GM06990 (cell line): ENCODE measurements at regions not wholly inside any gene's neighbourhood (a gene's known extent, or its start where the extent isn't known, plus 50 kb on each side); places are given as distances from the start of the nearest gene placed in this dataset.

Experiments
- DNase-seq: peaks from one replicate; pipeline ENCODE4 v3.0.0-alpha.2; 2011; ENCODE audit not compliant: insufficient read length; ENCODE audit errors: extremely low read depth
- H3K27me3 ChIP-seq: replicated peaks from 2 replicates; pipeline ENCODE4 v1.6.0; 2011; ENCODE audit warnings: low read length; ENCODE audit not compliant: control insufficient read depth, insufficient read depth
- H3K36me3 ChIP-seq: 2 replicates; pipeline ENCODE4 v1.5.1; 2011; ENCODE audit warnings: low read length; ENCODE audit not compliant: control insufficient read depth, insufficient read depth
- H3K4me3 ChIP-seq: replicated peaks from 2 replicates; pipeline ENCODE4 v1.5.1; 2011; ENCODE audit warnings: low read depth, mild to moderate bottlenecking, control low read depth, low read length
- TF ChIP-seq, protein P1 (sequence below): IDR thresholded peaks from 2 replicates; pipeline ENCODE4 v1.5.1; 2011; ENCODE audit warnings: low read length, control low read depth, mild to moderate bottlenecking, inconsistent platforms; ENCODE audit not compliant: insufficient read depth, poor library complexity, severe bottlenecking

DNA sequence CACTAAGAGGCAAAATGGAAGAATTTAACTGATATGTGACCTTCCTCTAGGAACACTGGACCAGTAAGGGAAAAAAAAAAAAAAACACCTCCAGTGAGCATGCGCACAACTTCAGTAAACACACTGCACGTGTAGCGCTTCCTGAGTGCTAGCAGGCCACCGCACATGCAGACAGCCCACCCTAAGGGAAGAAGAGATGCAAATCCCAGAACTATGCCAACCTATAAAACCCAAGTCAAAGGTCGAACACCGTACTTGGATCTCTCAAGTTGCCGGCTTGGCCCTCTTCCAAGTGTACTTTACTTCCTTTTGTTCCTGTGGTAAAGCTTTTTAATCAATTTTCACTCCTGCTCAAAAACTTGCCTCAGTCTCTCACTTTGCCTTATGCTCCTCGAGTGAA lies 64.5 kb upstream of the CADPS start:
- Histone ChIP-seq H3K27me3 (no peaks in the 10 kb centered on the region), H3K4me3 (no peak overlapping the region), H3K36me3 (no peaks in the 10 kb centered on the region)
- TF ChIP-seq, protein P1, sequence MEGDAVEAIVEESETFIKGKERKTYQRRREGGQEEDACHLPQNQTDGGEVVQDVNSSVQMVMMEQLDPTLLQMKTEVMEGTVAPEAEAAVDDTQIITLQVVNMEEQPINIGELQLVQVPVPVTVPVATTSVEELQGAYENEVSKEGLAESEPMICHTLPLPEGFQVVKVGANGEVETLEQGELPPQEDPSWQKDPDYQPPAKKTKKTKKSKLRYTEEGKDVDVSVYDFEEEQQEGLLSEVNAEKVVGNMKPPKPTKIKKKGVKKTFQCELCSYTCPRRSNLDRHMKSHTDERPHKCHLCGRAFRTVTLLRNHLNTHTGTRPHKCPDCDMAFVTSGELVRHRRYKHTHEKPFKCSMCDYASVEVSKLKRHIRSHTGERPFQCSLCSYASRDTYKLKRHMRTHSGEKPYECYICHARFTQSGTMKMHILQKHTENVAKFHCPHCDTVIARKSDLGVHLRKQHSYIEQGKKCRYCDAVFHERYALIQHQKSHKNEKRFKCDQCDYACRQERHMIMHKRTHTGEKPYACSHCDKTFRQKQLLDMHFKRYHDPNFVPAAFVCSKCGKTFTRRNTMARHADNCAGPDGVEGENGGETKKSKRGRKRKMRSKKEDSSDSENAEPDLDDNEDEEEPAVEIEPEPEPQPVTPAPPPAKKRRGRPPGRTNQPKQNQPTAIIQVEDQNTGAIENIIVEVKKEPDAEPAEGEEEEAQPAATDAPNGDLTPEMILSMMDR, result no peak
- no peak for DNase-seq

- H3K4me3 ChIP-seq, result no peak overlapping the region
- no peaks in the 10 kb centered on the region for H3K27me3 ChIP-seq
- DNase-seq, result no peak
- TF ChIP-seq, protein P1, result no peak
- H3K36me3 ChIP-seq, result no peaks in the 10 kb centered on the region
These were observed 65.8 kb upstream of the CADPS start for GRCh38 chr3:62940771-62941563.

GRCh38 chr3:62942227-62942626 lies 67.0 kb upstream of the CADPS start:
- H3K4me3 ChIP-seq, result no peak overlapping the region
- H3K27me3 ChIP-seq, result no peaks in the 10 kb centered on the region
- H3K36me3 ChIP-seq, result no peaks in the 10 kb centered on the region
- TF ChIP-seq, protein P1, result no peak
- DNase-seq, result no peak

DNA sequence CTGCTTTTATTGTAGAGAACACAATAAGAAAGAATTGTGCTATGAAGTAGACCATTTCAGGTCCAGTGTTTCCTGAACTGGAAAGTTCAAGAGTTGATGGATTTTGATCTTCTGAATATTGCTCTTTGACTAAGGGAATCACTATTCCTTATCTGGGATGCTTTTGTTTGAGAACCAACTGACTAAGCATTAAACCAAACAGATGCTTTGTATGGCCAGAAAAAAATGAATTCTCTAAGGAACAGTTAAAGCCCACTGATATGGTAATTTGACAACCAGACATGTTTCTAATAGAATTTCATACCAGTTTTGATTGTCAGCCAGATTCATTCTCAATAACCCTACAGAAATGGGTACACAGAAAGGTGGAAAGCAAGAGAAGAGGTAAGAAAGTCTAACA lies 67.5 kb upstream of the CADPS start:
- TF ChIP-seq, protein P1, result no peak
- DNase-seq, result no peak
- Histone ChIP-seq H3K4me3 (no peak overlapping the region), H3K36me3 (no peaks in the 10 kb centered on the region), H3K27me3 (no peaks in the 10 kb centered on the region)

DNA sequence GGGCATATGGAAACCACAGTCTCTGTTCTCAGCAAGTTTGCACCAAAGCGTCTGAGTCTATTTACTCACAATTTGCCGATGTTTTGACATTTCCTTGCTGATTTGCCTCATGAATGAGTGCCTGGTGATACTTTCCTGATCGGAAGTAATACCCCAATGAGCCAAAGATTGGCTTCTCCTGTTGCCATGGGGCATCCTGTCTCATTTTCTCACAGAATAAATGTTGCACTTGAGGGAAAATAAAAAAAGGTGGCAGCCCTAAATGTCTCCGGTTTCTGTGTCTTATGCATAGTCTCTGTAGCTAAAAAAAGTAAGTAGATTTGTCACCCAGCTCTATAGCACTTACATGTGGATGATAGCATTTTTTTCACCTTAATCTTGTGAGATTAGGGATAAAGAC lies 73.7 kb upstream of the CADPS start:
- H3K36me3 ChIP-seq, result no peaks in the 10 kb centered on the region
- no peak for DNase-seq
- no peak overlapping the region for H3K4me3 ChIP-seq
- TF ChIP-seq, protein P1, result no peak
- H3K27me3 ChIP-seq, result no peaks in the 10 kb centered on the region
